Colonic mucosa (tissue), 4 donors: ENCODE measurements at regions not wholly inside any gene's neighbourhood (a gene's known extent, or its start where the extent isn't known, plus 50 kb on each side); places are given as distances from the start of the nearest gene placed in this dataset.

Experiments
- DNase-seq: peaks from one replicate; pipeline ENCODE4 v3.0.0-alpha.2; 2020
- H3K27ac ChIP-seq: fragments of 200-600 bp; one replicate; pipeline ENCODE4 v1.8.0; 2021
- H3K27me3 ChIP-seq: fragments of 200-600 bp; one replicate; pipeline ENCODE4 v1.8.0; 2021
- H3K36me3 ChIP-seq: fragments of 200-600 bp; one replicate; pipeline ENCODE4 v1.8.0; 2021
- H3K4me1 ChIP-seq: fragments of 200-600 bp; one replicate; pipeline ENCODE4 v1.8.0; 2021; ENCODE audit warnings: mild to moderate bottlenecking
- H3K4me3 ChIP-seq: fragments of 200-600 bp; one replicate; pipeline ENCODE4 v1.8.0; 2021
- H3K9ac ChIP-seq, 2 donors: one replicate each; pipeline ENCODE4 v1.7.0; 2013; ENCODE audit warnings: control low read depth in 2 of 2, low read depth in 2 of 2, low read length in 2 of 2
- H3K9me3 ChIP-seq: fragments of 200-600 bp; one replicate; pipeline ENCODE4 v1.8.0; 2021
- CTCF ChIP-seq: fragments of 200-600 bp; IDR thresholded peaks from one replicate; pipeline ENCODE4 v1.8.0; 2022; ENCODE audit warnings: antibody characterized with exemption, mild to moderate bottlenecking
- intact Hi-C: fragments of 100-400 bp; cut with DNase I; formaldehyde crosslinking; loops from one replicate; pipeline ENCODE4 v1.14.1; 2022
- donor health status: healthy.
- donor health status: DM: no; HTN: no; CAD: no.
- donor health status: DM: no; HTN: no; CAD: no.

- TF ChIP-seq CTCF: no peak
- intact Hi-C loops: no loop called here
- Histone ChIP-seq H3K9ac (no peak overlapping the region), H3K9me3 (no peaks in the 10 kb centered on the region), H3K27ac (no peak overlapping the region), H3K27me3 (no peaks in the 10 kb centered on the region), H3K4me1 (no peaks in the 10 kb centered on the region), H3K36me3 (no peaks in the 10 kb centered on the region), H3K4me3 (no peak overlapping the region)
- no peak for DNase-seq
Measured at GRCh38 chr14:22418631-22419030, 170.4 kb downstream of the DAD1 start.

- no peak for DNase-seq
- Histone ChIP-seq H3K4me3 (no peak overlapping the region), H3K9ac (no peak overlapping the region), H3K4me1 (no peaks in the 10 kb centered on the region), H3K27ac (no peak overlapping the region), H3K27me3 (no peaks in the 10 kb centered on the region), H3K36me3 (no peaks in the 10 kb centered on the region), H3K9me3 (no peaks in the 10 kb centered on the region)
- intact Hi-C loops: no loop called here
- no peak for TF ChIP-seq CTCF
Measured at GRCh38 chr14:22417914-22418313, 171.1 kb downstream of the DAD1 start.

GRCh38 chr14:22416193-22416592 is 172.8 kb downstream of the DAD1 start:
- Histone ChIP-seq H3K27ac (no peak overlapping the region), H3K27me3 (no peaks in the 10 kb centered on the region), H3K9ac (no peak overlapping the region), H3K36me3 (no peaks in the 10 kb centered on the region), H3K9me3 (no peaks in the 10 kb centered on the region), H3K4me1 (no peaks in the 10 kb centered on the region), H3K4me3 (no peak overlapping the region)
- DNase-seq: no peak
- intact Hi-C loops: no loop called here
- TF ChIP-seq CTCF: no peak

- no peak for TF ChIP-seq CTCF
- intact Hi-C loops: no loop called here
- Histone ChIP-seq H3K27me3 (no peaks in the 10 kb centered on the region), H3K9ac (no peak overlapping the region), H3K36me3 (no peaks in the 10 kb centered on the region), H3K4me1 (no peaks in the 10 kb centered on the region), H3K4me3 (no peak overlapping the region), H3K27ac (no peak overlapping the region), H3K9me3 (no peaks in the 10 kb centered on the region)
- no peak for DNase-seq
Measured at GRCh38 chr14:22415605-22415959, 173.4 kb downstream of the DAD1 start.

- intact Hi-C loops: no loop called here
- no peak for DNase-seq
- Histone ChIP-seq H3K4me3 (no peak overlapping the region), H3K4me1 (no peaks in the 10 kb centered on the region), H3K9ac (no peak overlapping the region), H3K36me3 (no peaks in the 10 kb centered on the region), H3K9me3 (no peaks in the 10 kb centered on the region), H3K27ac (no peak overlapping the region), H3K27me3 (no peaks in the 10 kb centered on the region)
- TF ChIP-seq CTCF: no peak
Measured at GRCh38 chr14:22414876-22415604, 174.0 kb downstream of the DAD1 start.
